ENCODE measurements at regions not wholly inside any gene's neighbourhood (a gene's known extent, or its start where the extent isn't known, plus 50 kb on each side); places are given as distances from the start of the nearest gene placed in this dataset.

- Histone ChIP-seq H3K9me3 (ENCODE audit: control insufficient read depth, low read length) (no peaks in the 10 kb centered on the region), H3K9ac (ENCODE audit: extremely low read depth, low read length, poor library complexity, severe bottlenecking) (no peak overlapping the region), H3K4me3 (ENCODE audit: low read length) (no peak overlapping the region), H3K27me3 (ENCODE audit: control insufficient read depth, insufficient read depth, low read length, poor library complexity, severe bottlenecking) (no peaks in the 10 kb centered on the region), H3K36me3 (ENCODE audit: control insufficient read depth, insufficient read depth, low read length) (no peaks in the 10 kb centered on the region), H3K27ac (ENCODE audit: low read depth, low read length) (no peak overlapping the region), H3K4me1 (ENCODE audit: control insufficient read depth, insufficient read depth, low read length) (no peaks in the 10 kb centered on the region)
- no peak overlapping the region for H3K27ac Mint-ChIP-seq
- no peak overlapping the region for H3K4me3 Mint-ChIP-seq
- H3K4me1 Mint-ChIP-seq: no peaks in the 10 kb centered on the region
- DNase-seq: no peak
- TF ChIP-seq CTCF (conservative IDR thresholded peaks at IDR 0.05): no peak
- no peaks in the 10 kb centered on the region for H3K9me3 Mint-ChIP-seq
- H3K27me3 Mint-ChIP-seq (ENCODE audit: insufficient read depth): no peaks in the 10 kb centered on the region
- H3K36me3 Mint-ChIP-seq (ENCODE audit: low read depth): no peaks in the 10 kb centered on the region
These were observed 137.7 kb upstream of the PAPPA start for GRCh38 chr9:116015855-116016254.

GRCh38 chr9:116020146-116020545, 133.4 kb upstream of the PAPPA start:
- H3K4me1 ChIP-seq (ENCODE audit: control insufficient read depth, insufficient read depth, low read length): no peaks in the 10 kb centered on the region
- no peak overlapping the region for H3K27ac ChIP-seq (ENCODE audit: low read depth, low read length)
- Mint-ChIP-seq H3K27ac (no peak overlapping the region), H3K27me3 (ENCODE audit: insufficient read depth) (peaks cover 1% of the 10 kb centered on the region), H3K4me3 (no peak overlapping the region), H3K36me3 (ENCODE audit: low read depth) (no peaks in the 10 kb centered on the region), H3K9me3 (no peaks in the 10 kb centered on the region), H3K4me1 (peaks cover 2% of the 10 kb centered on the region)
- no peak overlapping the region for H3K9ac ChIP-seq (ENCODE audit: extremely low read depth, low read length, poor library complexity, severe bottlenecking)
- no peak overlapping the region for H3K4me3 ChIP-seq (ENCODE audit: low read length)
- WGBS, 2 experiments (ENCODE audit: insufficient coverage in 1 of 2, insufficient read length in 1 of 2): 92 to 100% methylated on average over 1 of the region's 1 CpG
- DNase-seq: no peak
- no peaks in the 10 kb centered on the region for H3K27me3 ChIP-seq (ENCODE audit: control insufficient read depth, insufficient read depth, low read length, poor library complexity, severe bottlenecking)
- H3K9me3 ChIP-seq (ENCODE audit: control insufficient read depth, low read length): no peaks in the 10 kb centered on the region
- TF ChIP-seq CTCF (conservative IDR thresholded peaks at IDR 0.05): no peak
- no peaks in the 10 kb centered on the region for H3K36me3 ChIP-seq (ENCODE audit: control insufficient read depth, insufficient read depth, low read length)

- H3K27ac Mint-ChIP-seq: no peak overlapping the region
- TF ChIP-seq CTCF (conservative IDR thresholded peaks at IDR 0.05): no peak
- peaks cover 2% of the 10 kb centered on the region for H3K4me1 Mint-ChIP-seq
- H3K27me3 Mint-ChIP-seq (ENCODE audit: insufficient read depth): peaks cover 1% of the 10 kb centered on the region
- no peak overlapping the region for H3K9ac ChIP-seq (ENCODE audit: extremely low read depth, low read length, poor library complexity, severe bottlenecking)
- H3K9me3 ChIP-seq (ENCODE audit: control insufficient read depth, low read length): no peaks in the 10 kb centered on the region
- H3K27ac ChIP-seq (ENCODE audit: low read depth, low read length): no peak overlapping the region
- H3K4me3 Mint-ChIP-seq: no peak overlapping the region
- H3K36me3 ChIP-seq (ENCODE audit: control insufficient read depth, insufficient read depth, low read length): no peaks in the 10 kb centered on the region
- DNase-seq: no peak
- H3K4me1 ChIP-seq (ENCODE audit: control insufficient read depth, insufficient read depth, low read length): no peaks in the 10 kb centered on the region
- H3K4me3 ChIP-seq (ENCODE audit: low read length): no peak overlapping the region
- no peaks in the 10 kb centered on the region for H3K36me3 Mint-ChIP-seq (ENCODE audit: low read depth)
- H3K9me3 Mint-ChIP-seq: no peaks in the 10 kb centered on the region
- no peaks in the 10 kb centered on the region for H3K27me3 ChIP-seq (ENCODE audit: control insufficient read depth, insufficient read depth, low read length, poor library complexity, severe bottlenecking)
These were observed 132.8 kb upstream of the PAPPA start for GRCh38 chr9:116020801-116021200.

All from endodermal cell (in vitro differentiated cells).